NCI-H1930 (cell line): ENCODE measurements at regions not wholly inside any gene's neighbourhood (a gene's known extent, or its start where the extent isn't known, plus 50 kb on each side); places are given as distances from the start of the nearest gene placed in this dataset.

Experiments
- DNase-seq, 2 experiments: peaks; one replicate each; lab custom pipeline; 2025; lab: John Stamatoyannopoulos, UW

DNA sequence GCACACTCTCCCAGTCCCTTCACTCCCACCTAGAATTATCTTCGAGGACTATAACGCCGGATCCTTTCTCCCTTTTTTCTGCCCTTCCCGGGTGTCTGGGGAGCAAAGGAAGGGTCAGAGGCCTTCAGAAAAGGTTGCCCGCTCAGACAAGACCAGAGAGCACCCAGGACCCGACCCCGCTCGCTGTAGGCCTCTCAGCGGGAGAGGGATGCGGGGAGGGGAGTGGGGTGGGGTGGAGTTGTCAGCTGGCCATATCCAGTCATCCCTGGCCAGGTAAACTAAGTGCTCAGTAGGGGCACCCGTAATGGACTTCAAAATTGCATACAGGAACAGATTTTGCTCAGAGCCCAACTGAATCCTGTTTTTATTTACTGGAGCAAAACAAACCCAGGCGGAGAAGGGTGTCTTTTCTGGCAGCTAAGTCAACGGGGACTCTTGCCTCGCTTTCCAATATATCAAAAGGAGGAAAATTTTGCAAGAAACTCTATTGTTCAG lies 65.0 kb downstream of the NOL4 start:
- DNase-seq: peak; percentile 47 to 62

GRCh38 chr18:34158881-34159690 lies 65.6 kb downstream of the NOL4 start:
- DNase-seq: peak; percentile 94 to 97

DNA sequence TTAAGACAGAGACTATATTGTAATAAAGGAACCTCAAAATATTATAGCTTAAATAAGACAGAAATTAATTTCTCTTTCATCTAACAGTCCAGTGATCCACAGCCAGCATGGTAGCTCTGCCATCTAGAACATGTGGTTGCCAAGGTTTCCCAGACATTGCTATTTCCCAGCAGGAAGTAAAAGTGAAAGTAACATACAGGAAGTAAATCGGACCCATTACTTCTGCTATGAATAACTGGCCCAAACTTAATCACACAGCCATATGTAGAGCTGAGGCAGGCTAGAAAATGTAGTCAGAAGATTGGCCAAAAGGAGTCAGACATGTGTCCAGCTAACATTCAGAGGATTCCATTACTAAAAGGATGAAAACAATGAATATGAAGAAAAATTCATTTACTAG lies 71.0 kb downstream of the NOL4 start:
- DNase-seq: no peak

- no peak for DNase-seq
Observed at GRCh38 chr18:34131006-34131405, 93.7 kb downstream of the NOL4 start.

- no peak for DNase-seq
Observed at GRCh38 chr18:34128436-34128835, 96.3 kb downstream of the NOL4 start.

DNA sequence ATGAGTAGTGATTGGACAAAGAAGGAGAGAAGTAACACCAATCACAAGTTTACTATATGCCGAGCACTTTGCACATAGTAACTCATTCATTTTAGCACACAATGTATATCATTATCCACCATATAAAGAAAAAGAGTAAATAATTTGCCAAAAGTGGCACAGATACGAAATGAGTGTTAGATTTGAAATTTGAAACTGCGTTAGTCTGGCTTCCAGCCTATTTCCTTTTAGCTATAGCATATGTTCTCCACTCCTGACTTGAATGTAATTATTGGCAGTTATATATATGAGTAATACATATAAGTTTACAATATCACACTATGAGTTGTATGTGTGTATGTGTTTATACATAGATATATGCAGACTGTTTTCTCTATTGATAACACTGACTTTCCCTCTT lies 98.6 kb downstream of the NOL4 start:
- DNase-seq: no peak

DNA sequence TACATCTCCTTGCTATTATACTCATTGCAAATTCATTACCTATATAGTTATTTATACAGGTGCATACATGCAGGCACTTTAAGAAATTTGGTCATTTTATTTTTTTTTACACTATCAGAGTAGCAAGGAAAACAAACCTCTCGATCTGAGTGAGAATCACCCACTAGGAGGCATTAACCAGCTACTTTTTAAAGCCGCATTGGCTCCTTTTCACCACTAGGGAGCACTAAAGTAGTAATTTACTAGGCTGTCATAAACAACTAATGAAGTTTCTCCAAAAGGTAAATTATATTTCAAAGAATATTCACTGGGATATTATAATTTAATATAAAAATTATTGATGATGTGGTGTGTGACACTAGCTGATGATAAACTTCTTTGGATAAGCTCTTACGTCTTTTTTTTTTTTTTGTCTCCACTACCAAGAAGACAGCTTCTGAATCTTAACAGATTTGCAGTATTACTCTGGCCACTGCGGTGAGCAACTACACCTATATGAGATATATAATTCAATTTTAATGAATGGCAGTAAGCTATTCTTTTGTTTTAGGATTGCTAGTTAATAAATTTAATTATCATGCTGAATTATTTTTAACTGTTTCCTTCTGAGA lies 101.9 kb downstream of the NOL4 start:
- peak; percentile 21 to 66 for DNase-seq

DNA sequence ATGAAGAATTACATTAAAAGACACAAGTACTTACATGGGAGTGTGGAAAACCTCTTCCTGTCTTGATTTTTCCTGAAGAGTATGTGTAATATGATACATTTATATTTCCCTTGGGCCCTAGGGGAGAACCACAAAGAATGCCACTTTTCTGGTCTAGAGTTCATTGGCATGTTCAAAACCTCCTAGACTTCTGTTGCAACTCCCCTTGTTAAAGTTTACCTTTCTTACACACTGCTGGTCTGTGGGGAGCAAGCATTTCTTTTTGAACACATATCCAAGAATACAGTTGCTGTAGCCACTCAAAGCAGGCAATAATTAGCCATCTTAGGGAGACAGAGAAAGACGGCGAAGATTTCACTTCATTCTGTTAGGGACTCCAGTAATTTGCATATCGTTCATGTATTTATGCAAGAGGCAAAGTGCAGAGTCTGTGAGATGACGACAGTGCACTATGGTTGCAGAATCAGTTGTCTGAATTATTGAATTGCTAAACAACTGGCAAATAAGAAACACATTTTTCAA lies 103.5 kb downstream of the NOL4 start:
- DNase-seq: no peak

DNA sequence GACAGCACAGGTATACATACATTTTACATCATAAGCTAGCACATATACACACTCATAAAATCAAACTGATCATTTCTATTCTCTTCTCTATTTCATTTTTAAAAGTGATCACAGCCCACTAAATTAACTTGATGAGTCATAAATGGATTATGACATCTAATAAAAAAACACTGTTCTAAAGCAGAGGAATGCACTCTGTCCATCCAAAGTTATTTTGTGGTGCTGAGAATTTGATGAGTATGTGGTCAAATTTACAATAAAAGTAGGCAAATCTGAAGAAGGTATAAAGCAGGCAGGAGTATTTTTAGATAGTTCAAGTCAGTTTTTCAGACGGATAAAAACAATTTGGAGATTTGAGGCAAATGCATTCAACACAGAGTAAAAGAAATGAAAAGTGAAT lies 104.4 kb downstream of the NOL4 start:
- no peak for DNase-seq

DNA sequence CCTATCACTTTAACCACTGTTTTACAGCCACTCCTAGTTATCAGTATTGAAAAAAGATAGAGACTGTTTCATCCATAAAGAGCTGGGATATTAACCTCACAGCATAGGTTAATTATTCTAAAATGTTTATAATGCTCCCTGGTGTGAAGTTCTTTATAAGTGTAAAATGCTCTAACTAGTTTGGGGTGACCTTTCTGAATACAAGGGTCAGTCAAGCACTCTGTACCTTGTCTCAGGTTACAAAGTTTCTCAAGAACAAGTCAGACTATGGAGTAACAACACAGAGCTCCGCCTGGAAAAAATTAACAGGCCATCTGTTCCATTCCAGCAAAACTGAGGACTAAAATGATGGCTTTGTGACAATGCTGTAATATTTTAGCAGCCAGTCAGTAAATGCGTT lies 107.4 kb downstream of the NOL4 start:
- peak; percentile 74 to 75 for DNase-seq

- no peak for DNase-seq
Observed at GRCh38 chr18:34115409-34116081, 109.2 kb downstream of the NOL4 start.

DNA sequence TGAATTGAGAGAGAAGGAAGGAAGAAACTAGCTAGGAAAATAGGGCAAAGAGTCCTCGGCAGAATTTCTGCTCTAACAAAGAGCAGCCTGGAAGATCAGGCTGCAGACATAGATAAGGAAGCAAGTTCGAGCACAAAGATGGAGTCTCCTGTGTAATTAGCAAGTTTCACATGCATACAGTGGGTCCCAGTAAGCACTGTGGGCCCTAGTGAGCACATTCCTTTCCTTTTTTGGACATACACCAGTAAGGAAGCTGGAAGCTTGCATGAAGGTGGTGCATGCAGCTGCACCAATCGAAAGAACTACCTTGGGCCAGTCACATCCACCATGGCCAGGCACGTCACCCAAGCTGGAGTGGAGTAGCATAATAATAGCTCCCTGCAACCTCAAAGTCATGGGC lies 109.7 kb downstream of the NOL4 start:
- DNase-seq: no peak

GRCh38 chr18:34108206-34108605 lies 116.5 kb downstream of the NOL4 start:
- no peak for DNase-seq

DNA sequence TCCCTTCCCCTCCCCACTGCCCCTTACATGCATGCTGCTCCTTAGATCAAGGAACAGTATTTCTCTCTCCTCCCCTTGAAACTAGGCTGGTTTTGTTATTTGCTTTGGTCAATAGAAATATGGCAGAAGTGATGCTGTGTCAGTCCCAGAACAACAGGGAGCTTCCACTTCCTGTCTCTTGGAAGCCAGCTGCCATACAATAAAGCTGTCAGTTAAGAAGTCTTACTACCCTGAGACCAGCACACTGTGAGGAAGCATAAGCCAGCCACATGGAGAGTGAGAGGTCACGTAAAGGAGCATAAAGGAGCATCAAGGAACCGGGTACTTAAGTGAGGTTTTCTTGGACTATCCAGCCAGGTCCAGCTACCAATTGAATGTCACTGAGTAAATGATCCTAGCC lies 126.6 kb downstream of the NOL4 start:
- no peak for DNase-seq

DNA sequence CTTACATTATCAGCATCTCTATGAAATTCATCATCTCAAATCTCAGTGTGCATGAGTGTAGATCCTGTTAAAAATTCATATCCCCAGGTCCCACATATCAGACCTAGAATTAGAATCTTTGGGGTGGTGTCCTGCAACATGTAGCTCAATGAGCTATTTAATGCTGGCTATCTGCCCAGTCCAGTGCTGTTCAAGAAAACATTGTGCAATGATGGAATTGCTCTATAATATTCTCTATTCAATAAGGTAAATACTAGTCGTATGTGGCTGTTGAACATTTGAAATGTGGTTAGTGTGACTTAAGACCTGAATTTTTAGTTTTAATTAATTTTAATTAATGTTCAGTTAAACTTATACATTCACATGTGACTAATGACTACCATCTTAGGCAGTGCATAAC lies 127.4 kb downstream of the NOL4 start:
- DNase-seq: peak in 1 of 2 experiments; percentile 40

GRCh38 chr18:34094148-34094547 lies 130.6 kb downstream of the NOL4 start:
- no peak for DNase-seq

GRCh38 chr18:34092796-34093195 lies 131.9 kb downstream of the NOL4 start:
- no peak for DNase-seq

GRCh38 chr18:34086370-34086769 lies 138.3 kb downstream of the NOL4 start:
- no peak for DNase-seq

DNA sequence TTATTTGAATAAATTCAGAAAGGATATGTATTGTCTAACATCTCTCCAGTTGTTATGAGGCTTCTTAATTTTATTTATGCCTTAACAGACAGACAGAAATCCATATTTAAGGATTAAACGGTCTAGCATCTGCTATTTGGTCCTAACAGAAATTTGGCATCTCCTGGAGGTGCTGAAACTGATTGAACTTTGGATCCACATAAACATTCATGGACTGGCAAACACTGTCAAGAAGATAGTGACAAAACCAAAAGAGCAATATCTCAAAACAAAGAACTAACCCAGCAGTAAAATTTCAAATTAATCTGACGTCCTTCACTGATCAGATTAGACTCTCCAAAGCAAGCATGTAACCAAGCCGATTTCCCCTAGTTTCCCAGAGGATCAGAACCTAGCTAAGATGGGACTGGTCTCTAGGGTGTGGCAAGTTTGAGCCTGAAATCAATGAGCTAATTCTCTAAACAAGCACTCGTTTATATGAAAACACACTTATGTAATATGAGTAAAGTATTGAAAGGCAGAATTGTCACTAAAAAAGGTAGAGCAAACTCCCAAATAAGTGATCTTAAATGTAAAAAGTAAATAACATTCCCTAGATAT lies 139.5 kb downstream of the NOL4 start:
- DNase-seq: peak; percentile 52 to 55

GRCh38 chr18:34084635-34085034 lies 140.1 kb downstream of the NOL4 start:
- peak; percentile 68 to 71 for DNase-seq

DNA sequence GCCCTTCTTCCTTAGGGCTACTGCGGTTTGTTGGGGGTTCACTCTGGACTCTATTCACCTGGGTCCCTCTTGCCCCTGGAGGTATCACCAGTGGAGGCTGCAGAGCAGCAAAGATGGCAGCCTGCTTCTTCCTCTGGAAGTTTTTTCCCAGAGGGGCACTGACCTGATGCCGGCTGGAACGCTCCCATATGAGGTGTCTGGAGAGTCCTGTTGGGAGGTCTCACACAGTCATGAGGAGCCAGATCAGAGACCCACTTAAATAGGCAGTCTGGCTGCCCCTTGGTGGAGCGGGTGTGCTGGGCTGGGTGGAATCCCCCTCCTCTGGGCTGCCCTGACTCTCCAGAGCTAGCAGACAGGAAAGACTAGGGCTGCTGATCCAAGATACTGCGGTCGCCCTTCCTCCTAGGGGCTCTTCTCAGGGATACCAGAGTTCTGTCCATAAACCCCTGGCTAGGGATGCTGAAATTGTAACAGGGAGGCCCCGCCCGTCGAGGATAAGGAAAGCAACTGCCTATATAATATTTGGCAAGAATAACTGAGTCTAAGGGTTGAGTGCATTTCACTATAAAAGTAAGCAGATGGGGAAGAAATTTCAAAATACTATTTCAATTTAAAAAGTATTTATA lies 140.7 kb downstream of the NOL4 start:
- peak; percentile 31 to 35 for DNase-seq

DNA sequence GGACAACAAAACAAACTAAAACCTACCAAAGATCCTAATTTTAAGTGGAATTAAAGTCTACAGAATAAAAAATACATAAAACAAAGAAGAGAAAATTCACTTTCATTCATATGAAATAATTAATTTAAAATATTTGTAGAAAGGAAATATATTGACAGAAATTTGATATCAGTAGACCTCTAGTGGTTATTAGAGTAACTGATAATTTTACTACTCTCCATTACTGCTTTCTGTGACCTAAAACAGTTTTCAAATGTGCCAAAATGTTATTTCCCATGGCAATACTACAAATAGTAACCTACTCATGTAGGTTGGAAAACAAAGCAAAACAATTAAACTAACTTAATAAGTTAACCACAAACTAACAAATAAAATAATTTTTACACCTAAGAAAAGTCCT lies 147.1 kb downstream of the NOL4 start:
- DNase-seq: no peak
